Ureter (tissue), 1 donor: ENCODE measurements at regions not wholly inside any gene's neighbourhood (a gene's known extent, or its start where the extent isn't known, plus 50 kb on each side); places are given as distances from the start of the nearest gene placed in this dataset.
"Not testable (repeated sequence)": the region's sequence is repeated elsewhere in the genome, so short reads cannot be mapped to it uniquely, and the experiment has no call there.

Source experiments
- DNase-seq: peaks from one replicate; pipeline ENCODE4 v3.0.0-alpha.2; 2020; ENCODE audit warnings: low spot score
- donor health status: DM: yes; HTN: yes; CAD: no.

DNA sequence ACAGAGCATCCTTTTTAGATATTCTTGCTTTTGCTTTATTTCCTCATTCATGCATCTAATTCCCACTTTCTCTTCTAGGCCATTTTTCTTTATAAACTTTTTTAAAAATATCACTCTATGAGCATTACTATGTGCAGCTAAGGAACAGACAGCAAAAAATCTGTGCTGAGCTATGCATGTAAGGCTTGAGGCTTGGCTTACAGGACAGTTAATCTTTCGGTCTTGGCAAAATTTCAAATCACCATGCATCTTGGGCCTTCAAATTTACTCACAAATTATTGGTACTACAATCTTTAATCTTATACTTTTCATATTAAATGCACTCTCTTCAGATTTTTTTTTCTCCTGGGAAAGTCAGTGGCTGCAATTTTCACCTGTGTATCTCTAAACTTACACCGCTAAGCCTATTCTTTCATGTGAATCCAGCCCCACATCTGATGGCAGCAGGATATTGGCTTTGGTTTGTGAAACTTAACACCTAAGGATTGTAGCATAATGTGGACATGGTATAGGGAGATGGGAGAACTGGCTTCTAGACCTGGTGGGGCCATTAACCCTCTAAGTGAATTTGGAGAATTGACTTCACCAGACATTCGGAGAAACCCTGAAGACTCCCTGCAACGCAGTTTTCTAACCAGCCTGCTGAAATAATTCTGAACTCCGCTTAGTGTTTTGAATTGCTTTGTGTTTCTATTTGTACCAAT is 278.3 kb downstream of the SPRY1 start:
- DNase-seq, result no peak

DNA sequence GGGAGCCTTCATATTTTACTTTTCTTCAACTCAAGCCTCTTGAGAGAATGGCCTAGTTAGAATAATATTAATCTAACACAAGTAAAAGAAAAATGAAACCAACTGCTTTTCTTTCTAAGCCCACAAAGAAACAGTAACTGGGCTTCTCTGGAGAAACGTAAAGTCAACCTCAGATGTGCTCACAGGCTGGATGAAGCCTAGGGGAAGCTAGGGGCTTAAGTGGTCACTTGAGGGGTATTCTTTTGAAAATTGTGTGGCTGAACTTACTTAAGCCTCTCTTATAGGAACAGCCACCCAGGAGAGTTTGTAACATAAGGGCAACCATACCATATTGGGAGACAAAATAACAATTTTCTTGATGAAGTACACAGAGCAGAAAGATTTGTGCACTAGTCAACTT is 279.0 kb downstream of the SPRY1 start:
- DNase-seq, result no peak

DNA sequence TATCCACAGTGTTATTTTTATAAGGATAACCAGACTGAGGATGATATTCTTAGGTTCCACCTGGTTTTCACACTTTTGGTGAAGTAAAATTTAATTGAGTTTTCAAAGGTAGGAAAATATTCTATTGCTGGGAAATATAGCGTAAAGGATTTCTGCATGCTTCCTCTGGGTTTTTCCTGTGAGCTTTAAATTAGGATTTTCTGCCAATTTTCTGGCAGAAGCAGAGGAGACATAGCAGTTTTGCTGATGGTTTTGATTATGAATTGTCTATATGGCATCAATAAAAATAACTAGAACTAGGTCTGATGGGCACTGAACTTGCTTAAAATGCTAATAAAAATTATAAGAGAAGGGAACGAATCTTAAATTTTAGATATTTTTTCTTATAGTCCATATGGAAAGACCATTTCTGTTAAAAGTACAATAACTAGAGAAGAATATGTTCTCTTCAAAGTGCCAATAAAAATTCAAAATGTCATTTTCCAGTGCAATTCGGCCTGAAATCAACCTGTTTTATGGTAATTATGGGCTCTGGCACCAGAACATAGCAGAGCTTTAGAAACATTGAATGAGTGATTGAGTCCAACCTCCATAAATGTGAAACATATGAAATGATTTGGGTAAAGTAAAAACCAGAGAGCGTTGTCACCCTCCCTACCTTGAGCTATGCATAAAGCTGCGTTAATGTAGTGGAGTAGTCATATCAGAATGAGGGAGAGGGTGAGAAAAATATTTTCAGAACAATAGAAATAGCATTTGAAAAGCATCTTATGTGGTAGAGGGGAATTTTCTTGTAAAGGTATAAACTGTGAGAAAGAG is 279.7 kb downstream of the SPRY1 start:
- DNase-seq, result no peak

DNA sequence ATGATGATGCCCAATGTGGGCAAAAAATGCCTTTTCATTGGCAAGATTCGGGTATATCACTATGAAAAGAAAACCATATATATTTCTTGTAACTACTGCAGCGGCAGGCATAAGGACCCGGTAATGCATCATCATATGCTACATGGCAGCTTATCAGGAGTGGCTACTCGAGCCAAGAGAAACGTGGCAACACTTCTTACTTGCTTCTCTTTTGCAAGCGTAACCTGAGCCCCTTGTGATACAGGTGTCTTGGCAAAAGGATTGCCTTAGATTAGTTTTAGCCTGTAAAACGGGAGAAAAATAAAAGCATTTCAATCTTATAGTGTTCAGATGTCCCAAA is 280.3 kb downstream of the SPRY1 start:
- no peak for DNase-seq

DNA sequence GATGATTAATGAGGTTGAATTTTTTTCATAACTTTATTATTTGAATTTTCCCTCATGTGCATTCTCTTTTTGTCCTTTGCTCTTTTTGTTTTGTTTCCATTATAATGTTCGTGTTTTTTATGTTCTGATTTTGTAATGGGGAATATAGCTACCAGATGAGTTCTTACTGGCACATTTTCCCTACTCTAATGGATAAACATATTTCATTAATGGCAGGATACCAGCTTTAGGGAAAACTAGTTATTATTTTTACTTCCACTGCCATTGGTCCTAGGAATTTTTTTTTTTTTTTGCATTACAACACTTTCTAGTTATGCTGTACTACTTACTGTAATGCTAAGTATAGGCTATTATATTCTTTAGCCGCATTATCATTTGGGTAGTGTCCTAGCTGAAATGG is 286.3 kb downstream of the SPRY1 start:
- DNase-seq, result no peak

DNA sequence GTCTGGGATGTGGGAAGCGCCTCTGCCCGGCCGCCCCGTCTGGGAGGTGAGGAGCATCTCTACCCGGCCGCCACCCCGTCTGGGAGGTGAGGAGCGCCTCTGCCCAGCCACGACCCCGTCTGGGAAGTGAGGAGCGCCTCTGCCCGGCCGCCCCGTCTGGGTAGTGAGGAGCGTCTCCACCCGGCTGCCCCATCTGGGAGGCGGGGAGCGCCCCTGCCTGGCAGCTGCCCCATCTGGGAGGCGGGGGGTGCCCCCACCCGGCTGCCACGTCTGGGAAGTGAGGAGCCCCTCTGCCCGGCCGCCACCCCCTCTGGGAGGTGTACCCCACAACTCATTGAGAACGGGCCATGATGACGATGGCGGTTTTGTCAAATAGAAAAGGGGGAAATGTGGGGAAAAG is 288.3 kb downstream of the SPRY1 start:
- not testable (repeated sequence) for DNase-seq

DNA sequence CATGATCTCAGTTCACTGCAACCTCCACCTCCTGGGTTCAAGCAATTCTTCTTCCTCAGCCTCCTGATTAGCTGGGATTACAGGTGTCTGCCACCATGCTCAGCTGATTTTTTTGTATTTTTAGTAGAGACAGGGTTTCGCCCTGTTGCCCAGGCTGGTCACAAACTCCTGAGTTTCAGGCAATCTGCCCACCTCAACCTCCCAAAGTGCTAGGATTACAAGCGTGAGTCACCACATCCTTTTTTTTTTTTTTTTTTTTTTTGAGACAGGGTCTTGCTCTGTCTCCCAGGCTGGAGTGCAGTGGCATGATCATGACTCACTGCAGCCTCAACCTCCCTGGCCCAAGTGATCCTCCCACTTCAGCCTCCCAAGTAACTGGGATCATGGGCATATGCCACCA is 298.9 kb downstream of the SPRY1 start:
- DNase-seq, result not testable (repeated sequence)

DNA sequence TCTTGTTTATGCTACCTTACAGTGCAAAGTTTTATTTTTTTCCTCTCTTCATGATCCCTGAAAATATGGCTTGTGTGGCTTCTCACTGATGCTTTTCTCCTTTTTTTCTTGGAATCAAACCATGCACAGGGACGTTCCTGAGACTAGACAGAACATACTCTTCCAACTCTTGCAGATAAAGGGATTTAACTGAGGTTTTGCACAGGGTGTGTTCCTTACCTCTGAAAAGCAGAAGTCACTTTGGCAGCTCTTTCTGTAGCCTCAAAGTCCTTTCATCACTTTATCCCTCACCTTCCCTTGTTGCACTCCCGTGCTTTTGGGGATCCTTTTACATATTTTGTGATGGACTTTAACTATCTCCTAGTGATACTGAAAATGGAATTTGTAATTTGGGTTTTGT is 300.1 kb downstream of the SPRY1 start:
- DNase-seq, result no peak

DNA sequence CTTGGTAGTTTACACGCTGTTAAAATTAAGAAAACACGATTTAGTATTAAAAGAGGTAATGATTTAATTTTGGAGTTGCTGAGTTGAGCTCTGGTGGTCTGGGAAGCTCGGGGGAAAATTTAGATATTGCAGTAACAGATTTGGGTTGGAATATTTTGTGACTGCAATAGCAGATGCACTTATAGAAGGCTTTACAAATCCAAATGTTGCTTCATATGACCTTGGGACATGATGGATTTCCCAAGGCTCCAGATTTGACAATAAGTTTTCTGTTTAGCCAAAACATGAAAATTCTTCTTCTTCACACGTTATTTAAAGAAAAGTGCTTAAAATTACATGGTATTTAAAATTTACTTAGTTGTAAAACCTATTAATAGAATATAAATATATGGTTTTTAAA is 302.0 kb downstream of the SPRY1 start:
- no peak for DNase-seq

DNA sequence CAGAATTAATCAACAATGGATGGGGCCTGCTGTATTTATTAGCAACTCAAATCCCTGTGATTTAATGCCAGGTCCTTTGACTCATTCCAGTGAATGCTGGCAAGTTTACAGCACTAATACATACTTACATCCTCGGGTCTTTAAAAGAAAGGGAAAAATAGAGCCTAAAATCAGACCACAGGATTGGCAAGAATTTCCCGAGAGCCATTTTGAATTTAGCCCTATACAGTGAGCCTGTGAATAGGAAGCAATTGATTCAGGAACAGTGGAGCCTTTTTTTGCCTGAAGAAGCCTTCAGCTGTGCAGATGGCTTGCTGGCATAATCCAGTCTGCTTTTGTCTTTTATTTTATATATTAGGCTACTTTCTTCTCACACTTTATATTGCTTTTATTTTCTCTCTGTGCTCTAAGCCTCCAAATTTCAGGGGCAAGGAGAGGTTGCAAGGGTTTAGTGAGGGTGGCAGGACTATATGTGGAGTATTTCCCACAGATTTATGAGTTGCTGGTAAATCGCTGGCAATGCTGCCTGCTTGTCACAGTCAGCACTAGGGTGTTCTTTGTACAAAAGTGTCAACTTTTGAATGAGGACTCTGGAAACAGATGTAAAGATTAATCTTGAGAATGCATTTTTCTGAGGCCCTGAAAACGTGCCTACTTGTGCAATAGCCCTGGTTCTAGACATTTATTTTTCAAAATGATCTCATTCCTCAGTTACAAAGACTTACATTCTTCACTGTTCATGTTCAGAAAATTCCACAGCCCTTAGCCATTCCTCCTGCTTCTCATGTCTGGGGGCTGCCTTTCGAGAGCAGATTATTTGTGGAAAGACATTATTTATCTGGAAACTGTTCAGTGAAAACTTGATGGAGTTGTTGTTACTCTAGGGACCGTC is 303.5 kb downstream of the SPRY1 start:
- DNase-seq, result no peak

DNA sequence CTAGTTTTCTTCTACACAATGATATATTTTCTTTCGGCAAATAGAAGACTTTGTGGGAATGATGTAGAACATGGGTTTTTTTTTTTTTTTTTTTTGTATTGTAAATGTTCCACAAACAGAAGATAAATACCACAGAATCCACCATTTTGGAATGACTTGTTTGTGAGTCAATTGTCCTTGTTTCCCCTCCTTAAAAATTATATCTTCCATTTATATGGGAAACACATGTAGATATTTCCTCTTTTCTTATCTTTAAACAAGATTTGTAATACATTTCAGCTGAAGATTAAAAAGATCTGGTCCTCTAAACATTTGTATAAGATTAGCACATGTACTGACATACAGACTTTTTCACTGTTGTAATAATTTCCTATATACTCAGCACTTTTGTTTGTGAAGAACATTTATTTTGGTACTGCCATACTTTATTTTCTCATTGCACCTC is 304.6 kb downstream of the SPRY1 start:
- DNase-seq, result no peak

DNA sequence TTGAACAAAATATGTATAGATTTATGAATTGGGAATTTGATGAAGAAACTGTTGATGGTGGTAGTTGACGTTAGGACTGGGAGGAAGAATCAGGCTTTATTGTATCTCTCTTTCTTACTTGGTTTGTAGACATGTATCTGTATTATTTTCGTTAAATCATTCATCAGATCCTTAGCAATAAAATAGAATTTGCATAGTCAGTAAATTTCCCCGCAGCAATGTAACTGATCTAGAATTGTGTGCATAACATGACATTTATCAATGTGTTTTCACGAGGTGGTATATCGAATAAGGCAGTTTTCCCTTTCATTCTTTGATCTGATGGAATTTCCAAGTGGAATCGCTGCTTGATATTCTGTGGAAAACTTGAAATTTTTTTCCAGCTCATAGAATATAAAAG is 308.8 kb downstream of the SPRY1 start:
- DNase-seq, result no peak

DNA sequence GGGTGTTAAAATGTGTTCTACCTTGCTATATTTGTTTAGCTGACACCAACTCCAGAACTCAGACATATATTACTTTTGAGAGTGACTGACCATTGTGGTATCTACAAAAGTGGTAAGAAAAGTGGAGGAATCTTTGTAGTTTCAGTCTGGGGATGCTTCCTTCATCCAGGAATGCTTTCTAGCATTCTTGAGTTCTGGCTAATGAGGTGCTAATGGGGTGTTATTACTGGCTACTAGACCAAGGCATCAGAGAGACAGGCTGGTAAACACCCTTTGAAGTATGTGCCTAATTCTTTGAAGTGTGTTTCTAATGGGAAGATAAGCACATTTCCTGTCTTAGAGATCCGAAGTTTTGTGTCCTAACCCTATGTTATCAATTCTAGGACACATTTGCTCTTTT is 310.4 kb downstream of the SPRY1 start:
- DNase-seq, result no peak

DNA sequence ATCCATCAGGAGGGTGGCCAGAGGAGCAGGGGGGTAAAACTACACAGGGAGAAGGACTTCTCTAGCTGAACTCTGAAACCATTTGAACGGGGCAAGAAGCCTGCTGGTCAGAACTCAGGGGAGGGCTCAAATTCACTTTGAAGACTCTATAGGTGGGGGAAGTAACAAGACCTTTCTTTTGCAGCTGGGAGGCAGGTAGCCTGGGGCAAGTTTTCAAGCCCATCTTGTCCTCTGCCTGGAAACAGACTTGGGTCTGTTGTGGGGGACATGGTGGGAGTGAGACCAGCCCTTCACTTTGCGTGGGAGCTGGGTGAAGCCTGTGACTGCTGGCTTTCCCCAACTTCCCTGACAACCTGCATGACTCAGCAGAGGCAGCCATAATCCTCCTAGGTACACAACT is 312.3 kb downstream of the SPRY1 start:
- no peak for DNase-seq

DNA sequence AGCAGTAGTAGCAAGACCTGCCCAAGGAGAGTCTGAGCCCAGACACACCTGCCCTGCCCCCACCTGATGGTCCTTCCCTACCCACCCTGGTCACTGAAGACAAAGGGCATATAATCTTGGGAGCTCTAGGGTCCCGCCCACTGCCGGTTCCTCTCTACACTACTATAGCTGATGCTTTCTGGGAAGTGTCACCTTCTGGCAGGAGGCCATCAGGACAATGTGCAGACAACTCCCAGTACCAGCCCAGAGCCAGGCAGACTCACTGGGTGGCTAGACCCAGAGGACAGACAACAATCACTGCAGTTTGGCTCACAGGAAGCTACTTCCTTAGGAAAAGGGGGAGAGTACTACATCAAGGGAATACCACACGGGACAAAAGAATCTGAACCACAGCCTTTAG is 312.7 kb downstream of the SPRY1 start:
- no peak for DNase-seq

DNA sequence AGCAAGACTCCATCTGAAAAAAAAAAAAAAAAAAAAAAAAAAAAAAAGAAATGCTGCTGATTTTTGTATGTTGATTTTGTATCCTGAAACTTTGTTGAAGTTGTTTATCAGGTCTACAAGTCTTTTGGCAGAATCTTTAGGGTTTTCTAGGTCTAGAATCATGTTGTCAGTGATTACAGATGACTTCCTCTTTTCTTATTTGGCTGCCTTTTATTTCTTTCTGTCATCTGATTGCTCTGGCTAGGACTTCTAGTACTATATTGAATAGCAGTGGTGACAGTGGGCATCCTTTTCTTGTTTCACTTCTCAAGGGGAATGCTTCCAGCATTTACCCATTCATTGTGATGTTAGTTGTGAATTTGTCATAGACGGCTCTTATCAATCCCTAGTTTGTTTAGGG is 334.4 kb downstream of the SPRY1 start:
- no peak for DNase-seq

DNA sequence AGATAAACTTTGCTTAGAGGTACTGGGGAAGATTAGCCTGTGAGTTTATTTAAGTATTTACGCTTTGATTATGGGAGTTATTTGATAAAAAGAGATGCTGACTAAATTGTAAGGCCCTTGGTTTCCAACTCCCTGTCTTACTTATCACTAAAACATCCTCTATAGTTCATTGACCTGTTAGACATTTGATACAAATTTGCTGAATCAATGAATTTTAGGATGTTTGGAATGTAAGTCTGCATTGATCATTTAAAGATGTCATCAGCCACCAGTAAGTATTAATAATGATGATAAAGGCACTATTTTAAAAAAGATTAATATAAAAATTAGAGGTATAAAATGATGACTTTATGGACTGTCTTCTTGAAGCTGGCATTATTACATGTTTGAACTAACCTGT is 340.6 kb downstream of the SPRY1 start:
- no peak for DNase-seq

DNA sequence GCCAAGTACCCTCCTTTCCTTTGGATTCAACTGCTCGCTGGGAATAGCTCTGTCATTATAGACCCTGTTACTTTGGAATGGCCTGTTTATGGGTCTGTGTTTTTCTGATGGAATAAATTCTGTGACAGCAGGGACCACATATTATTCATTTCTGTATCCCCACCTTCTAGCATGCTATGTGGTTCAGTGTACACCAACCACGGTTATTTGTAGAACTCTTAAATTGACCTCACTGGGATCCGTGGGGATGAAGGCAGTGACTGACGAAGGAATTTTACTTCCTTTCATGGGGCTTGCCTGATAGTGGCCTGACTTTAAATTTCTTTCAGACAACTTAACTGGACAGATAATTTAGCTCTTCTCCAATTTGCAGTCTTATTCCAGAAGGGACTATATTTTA is 343.2 kb downstream of the SPRY1 start:
- no peak for DNase-seq

DNA sequence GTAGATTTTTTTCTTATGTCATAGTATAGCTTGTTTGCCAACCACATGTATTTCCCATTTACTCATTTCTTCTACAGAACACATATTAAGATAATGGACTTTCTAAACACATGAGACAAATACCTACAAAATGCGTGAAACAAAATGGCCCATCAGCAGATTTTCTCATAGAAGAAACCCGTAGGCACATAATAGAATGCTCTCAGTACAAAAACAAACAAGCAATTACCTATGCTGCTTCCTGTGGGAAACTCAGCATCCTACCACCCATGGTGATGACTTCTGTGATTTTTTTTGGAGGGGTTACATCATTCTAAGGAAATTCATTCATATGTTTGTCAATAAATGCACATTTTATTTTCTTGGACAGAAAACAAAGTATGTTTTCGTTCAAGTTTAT is 343.6 kb downstream of the SPRY1 start:
- DNase-seq, result no peak

DNA sequence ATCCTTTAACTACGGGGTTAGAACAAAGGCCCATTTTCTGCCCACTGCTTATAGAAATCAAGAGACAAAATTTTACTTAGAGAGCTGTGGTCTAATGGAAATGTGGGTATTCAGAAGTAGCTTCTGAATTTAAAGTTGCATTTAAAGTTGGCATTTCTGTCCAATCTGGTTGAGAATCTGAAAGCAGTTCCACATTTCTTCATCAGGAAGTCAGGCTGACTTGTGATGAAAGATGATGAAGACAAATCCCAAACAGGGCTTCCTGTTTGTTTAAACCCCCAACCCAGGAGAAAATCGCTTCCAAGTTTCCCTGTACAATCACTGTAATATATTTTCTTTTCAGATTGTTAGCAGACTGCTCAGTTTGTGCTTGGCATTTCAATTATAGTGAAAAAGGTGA is 345.3 kb downstream of the SPRY1 start:
- no peak for DNase-seq

DNA sequence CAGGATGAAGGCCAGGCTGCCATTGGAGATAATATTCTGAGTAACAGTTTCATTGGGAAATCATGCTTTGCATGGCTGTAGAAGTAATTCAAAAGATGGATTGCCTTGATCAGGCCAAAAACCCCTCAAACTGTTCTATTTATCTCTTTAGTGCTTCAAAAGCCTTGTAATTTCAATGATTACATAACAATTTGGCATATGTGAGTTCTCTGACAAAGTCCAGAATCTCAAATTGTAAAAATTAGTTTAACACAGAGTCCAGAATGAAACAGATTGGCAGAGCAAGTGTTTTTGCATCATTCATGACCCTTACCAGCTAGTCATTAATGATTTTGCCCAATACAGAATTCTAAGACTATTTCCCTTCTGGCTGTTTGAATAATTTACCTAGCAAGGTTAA is 347.3 kb downstream of the SPRY1 start:
- no peak for DNase-seq

DNA sequence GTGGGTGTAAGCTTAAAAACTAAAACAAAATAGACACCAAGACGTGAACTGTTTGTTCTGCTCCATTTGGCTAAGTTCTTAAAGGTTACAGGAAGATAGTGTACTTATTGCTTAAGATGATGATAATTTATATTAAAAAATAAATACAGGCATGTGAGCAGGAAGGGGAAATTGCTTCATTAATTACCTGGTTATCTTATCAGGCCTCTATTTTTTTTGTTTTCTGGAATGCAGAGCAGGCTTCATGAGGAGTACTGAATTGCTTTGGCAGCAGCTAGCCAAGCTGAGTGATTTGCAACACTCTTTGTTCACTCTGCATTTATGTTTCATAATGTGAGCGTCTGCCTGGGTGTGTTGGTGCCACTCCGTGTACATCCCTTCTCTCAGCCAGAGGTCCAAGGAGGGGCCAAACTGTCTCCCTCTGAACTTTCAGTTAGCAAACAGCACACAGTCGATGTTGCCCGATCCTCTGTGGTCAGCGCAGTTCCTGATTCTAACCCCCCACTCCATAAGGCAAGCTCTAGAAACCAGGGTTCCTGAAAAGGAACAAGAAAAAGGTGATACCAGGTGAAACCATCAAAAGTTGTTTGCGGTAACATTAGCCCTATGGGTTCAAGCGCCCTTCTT is 348.2 kb downstream of the SPRY1 start:
- DNase-seq, result no peak
